HG03175 (cell line): ENCODE measurements at regions not wholly inside any gene's neighbourhood (a gene's known extent, or its start where the extent isn't known, plus 50 kb on each side); places are given as distances from the start of the nearest gene placed in this dataset.
"Not testable (repeated sequence)": the region's sequence is repeated elsewhere in the genome, so short reads cannot be mapped to it uniquely, and the experiment has no call there.

Experiments
- ATAC-seq: cut with Tn5 transposase; IDR thresholded peaks from one replicate; pipeline ENCODE4 v1.9.1; 2021; ENCODE audit warnings: mild to moderate bottlenecking, moderate library complexity; ENCODE audit not compliant: unreplicated experiment

- ATAC-seq = not testable (repeated sequence)
Observed at GRCh38 chr16:88162778-88163177, 211.5 kb downstream of the BANP start.

DNA sequence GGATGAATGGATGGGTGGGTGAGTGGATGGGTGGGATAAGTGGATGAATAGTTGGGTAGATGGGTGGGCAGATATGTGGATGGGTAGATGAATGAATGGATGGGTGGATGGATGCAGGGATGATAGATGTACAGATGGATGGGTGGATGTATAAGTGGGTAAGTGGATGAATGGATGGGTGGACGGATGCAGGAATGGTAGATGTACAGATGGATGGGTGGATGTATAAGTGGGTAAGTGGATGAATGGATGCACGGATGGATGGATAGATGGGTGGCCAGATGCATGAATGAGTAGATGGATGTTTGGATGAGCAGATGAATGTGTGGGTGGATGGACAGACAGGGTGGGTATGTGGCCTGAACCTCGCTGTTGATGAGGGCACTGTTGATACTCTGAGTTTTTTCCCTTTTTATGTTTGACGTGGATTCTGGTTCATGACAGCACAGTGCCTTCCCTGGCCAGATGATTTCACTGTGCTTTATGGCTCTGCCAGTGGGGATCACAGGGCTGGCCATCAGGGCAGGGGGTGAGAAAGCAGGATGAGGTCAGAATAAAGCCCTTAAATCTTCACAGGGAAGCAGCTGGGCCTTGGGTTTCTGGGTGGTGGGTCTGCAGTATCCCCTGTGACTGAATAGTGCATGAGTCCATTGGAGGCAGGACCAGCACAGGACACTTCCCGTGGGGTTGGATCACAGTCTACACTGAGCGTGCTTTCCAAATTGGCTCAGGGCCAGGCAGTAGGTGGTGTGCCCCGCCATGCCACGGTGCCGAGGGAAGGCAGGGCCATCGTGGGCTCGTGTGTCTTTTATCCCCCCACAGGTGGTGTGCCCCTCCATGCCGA, 213.2 kb downstream of the BANP start:
- ATAC-seq = not testable (repeated sequence)

DNA sequence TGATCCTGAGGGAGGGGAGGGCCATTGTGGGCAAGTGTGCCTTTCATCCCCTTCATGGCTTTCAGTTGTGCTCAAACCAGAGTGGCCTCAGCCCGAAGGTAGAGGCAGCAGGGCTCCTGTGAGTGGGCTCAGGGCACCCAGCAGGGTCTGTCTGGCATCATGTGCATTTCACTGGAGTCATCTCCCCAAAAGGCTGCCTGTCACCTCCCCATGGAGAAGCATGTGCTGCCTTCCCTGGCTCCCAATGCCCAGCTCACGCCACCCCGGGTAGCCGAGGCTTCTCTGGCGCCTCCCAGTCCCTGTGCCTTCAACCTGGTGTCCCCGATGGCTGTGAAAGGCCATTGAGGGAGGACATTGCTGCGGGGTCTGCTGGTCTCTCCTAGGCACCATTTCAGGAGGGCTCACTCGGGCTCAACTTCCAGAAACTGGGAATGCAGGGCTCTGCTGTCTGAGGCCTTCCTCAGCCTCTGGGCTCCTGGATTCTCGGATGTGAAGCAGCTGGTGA, 213.9 kb downstream of the BANP start:
- ATAC-seq = not testable (repeated sequence)

GRCh38 chr16:88165683-88166082, 214.4 kb downstream of the BANP start:
- not testable (repeated sequence) for ATAC-seq

- ATAC-seq = not testable (repeated sequence)
Observed at GRCh38 chr16:88166209-88166773, 215.1 kb downstream of the BANP start.

DNA sequence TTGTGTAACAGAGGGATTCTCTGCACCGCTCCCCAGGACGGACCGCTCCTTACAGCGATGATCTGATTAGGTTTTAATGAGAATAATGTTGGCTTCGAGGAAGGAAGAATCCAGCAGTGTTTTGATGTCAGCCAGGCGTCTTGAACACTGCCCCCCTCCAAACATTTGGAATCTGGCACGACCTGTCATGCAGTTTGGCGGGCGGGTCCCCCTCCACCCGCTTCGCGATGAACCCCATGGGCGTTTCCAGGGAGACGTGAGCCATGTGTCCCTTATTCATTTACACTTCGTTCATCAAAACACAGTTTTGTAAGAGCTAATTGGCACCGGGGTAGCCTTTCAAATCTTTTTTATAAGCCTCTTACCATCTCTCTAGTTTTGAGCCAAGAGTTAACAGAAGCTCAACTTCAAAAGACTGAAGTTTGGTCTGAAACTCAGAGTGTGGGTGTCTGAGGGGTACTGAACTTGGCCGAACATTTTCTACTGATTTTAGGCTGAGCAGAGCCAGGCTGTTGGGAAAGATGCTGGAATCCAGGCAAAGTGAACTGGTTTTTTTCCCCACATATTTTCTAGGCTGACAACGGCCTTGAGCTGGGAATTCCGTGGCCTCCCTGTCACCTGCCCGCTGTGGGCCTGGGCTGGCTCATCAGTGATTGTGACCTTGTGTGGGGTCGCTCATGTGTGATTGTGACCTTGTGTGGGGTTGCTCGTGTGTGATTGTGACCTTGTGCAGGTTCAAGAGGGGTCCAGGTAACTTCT, 214.8 kb upstream of the ZNF469 start:
- not testable (repeated sequence) for ATAC-seq

- not testable (repeated sequence) for ATAC-seq
Observed at GRCh38 chr16:88168557-88168949, 214.2 kb upstream of the ZNF469 start.

GRCh38 chr16:88169136-88169830, 213.5 kb upstream of the ZNF469 start:
- ATAC-seq = not testable (repeated sequence)

- not testable (repeated sequence) for ATAC-seq
Observed at GRCh38 chr16:88169831-88170165, 213.0 kb upstream of the ZNF469 start.

DNA sequence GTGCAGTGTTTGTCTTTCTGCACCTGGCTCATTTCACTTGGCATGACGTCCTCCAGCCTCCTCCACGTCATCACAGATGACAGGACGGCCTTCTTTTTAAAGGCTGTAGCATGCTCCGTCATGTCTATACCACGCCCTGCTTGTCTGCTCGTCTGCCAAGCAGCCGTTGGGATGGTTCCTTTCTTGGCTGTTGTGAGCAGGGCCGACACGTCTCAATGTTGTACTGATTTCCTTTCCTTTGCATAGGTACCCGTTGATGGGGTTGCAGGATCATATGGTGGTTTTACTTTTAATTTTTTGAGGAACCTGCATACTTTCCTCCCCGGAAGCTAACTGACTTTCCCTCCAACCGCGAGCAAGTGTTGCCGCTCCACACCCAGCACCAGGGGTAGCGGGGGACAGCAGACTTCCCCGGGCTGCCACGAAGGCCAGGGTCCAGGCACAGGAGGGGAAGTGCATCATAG, 212.2 kb upstream of the ZNF469 start:
- no peak for ATAC-seq

- not testable (repeated sequence) for ATAC-seq
Observed at GRCh38 chr16:88171126-88171525, 211.6 kb upstream of the ZNF469 start.

DNA sequence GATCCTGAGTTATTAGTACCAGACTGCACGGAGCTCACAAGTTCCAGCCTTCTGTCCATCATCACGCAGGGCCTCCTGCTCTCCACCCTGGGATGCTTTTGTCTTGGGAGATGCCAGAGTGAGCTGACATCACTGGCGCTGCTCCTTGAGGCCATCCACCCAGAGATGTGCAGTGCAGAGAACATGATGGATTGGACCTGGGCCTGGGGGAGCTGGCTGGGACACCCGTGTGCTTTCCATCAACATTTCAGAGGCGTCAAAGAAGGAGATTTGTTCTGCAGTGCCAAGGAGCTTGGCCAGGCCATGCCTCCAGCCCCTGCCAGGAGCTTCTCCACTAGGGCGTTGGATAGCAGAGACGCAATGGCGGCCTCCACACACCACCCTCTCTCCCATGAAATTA, 206.6 kb upstream of the ZNF469 start:
- ATAC-seq = not testable (repeated sequence)

- ATAC-seq = not testable (repeated sequence)
Observed at GRCh38 chr16:88176591-88177180, 206.1 kb upstream of the ZNF469 start.

- ATAC-seq = not testable (repeated sequence)
Observed at GRCh38 chr16:88178251-88178650, 204.5 kb upstream of the ZNF469 start.

- ATAC-seq = not testable (repeated sequence)
Observed at GRCh38 chr16:88178896-88179295, 203.9 kb upstream of the ZNF469 start.

DNA sequence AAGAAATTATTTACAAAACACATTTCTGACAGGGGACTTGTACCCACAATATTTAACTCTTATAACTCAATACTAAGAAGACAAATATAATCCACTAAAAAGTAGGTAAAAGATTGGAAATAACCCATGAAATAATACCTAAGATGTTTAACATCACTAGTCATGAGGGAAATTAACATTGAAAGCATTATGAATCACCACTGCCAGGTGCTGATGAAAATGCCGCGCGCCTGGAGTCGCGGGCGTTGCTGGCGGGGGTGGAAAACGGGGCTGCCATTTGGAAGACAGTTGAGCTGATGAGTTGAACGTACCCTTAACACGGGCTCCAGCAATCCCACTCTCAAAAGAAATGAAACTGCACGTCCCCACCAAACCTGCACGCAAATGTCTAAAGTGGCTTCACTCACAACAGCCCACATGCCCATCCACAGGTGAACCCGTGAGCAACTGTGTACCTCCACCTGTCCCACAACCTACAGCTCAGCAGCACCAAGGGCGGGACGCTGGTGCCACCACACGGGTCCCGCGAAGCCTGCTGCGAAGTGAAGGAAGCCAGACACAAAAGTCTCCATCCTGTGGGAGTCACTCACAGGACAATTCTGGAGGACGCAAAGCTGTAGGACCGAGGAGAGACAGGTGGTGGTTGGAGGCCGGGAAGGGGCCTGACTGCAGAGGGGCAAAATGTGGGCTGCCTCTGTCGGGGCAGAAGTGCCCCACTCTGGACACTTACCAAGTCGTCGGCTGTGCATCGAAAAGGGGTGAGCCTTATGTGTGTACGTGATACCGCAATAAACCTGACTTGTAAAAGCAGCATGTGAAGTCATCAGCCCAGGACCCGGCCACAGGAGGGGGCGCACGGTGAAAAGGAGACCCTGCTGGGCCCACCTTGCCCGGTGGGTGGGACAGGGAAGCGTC, 199.5 kb upstream of the ZNF469 start:
- not testable (repeated sequence) for ATAC-seq

GRCh38 chr16:88184053-88184452, 198.7 kb upstream of the ZNF469 start:
- ATAC-seq = not testable (repeated sequence)

GRCh38 chr16:88184566-88185355, 198.0 kb upstream of the ZNF469 start:
- not testable (repeated sequence) for ATAC-seq
